ENCODE measurements at regions not wholly inside any gene's neighbourhood (a gene's known extent, or its start where the extent isn't known, plus 50 kb on each side); places are given as distances from the start of the nearest gene placed in this dataset.

DNA sequence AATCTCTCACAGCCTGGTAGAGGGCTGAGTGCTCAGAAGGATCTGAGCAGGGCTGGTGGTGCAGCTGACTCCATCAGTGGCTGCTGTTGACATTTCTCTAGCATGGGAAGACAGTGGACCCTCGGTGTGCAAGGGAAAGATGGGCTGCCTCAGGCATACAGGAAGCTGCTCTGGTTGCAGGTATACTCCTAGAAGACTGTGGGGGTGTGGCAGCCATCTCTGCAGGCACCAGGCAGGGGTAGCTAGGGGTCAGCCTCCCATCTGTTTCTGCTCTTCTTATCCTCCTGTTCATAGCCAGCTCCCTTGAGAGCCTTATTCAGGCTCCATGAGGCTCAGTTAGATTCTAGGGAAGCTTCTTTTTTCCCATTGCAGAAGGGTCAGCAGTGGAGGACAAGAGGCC, 475.5 kb downstream of the TSHZ3 start:
- DNase-seq (ENCODE audit: extremely low spot score): no peak
- H3K36me3 ChIP-seq (ENCODE audit: insufficient read depth): no peaks in the 10 kb centered on the region
- WGBS: 82% methylated on average over 1 of the region's 1 CpG
- no peak overlapping the region for H3K4me3 ChIP-seq (ENCODE audit: low read depth, low read length)
- H3K27ac ChIP-seq (ENCODE audit: low read depth): no peak overlapping the region
- H3K4me1 ChIP-seq (ENCODE audit: insufficient read depth): no peaks in the 10 kb centered on the region

DNA sequence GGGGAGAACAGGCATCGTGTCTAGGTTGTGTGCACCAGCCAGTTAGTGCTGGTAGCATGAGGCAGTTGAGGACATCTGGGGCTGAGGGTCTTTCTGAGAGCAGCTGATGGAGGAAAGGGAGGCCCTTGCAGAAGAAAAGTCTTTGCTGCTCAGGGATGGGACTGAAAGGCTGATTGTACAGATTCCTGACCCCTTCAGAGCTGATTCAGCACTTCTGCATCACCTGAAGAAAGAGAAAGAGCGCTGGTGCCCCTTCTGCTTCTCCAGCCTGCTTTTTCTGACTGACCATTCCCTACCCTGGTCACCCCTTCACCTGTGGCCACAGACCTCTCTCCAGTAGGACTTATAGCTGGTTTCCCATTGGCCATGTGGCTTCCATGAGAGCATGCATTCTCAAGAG, 476.2 kb downstream of the TSHZ3 start:
- 89% methylated on average over 2 of the region's 2 CpGs for WGBS
- Histone ChIP-seq H3K4me1 (ENCODE audit: insufficient read depth) (no peaks in the 10 kb centered on the region), H3K27ac (ENCODE audit: low read depth) (no peak overlapping the region), H3K4me3 (ENCODE audit: low read depth, low read length) (no peak overlapping the region), H3K36me3 (ENCODE audit: insufficient read depth) (no peaks in the 10 kb centered on the region)
- no peak for DNase-seq (ENCODE audit: extremely low spot score)

DNA sequence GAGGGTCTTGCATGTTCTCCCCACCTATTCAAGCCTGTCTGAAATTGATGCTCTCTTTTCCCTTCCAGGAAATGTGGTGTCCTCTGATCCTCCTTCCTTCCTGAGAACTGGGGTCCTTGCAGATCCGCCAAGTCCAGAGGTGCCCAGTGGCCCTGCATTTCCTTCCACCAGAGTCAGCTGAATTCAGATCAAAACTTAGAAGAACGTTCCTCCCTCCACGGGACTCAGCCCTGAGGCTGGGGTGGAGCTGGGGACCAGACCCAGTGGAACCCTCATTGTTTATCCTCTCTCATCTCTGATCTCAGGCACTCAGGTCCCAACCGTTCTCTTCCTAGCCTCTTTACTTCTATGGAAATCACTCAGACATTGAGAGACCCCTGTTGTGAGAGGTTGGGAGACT, 477.3 kb downstream of the TSHZ3 start:
- H3K4me1 ChIP-seq (ENCODE audit: insufficient read depth): no peaks in the 10 kb centered on the region
- 81% methylated on average over 4 of the region's 4 CpGs for WGBS
- DNase-seq (ENCODE audit: extremely low spot score): no peak
- H3K4me3 ChIP-seq (ENCODE audit: low read depth, low read length): no peak overlapping the region
- H3K27ac ChIP-seq (ENCODE audit: low read depth): no peak overlapping the region
- H3K36me3 ChIP-seq (ENCODE audit: insufficient read depth): no peaks in the 10 kb centered on the region

DNA sequence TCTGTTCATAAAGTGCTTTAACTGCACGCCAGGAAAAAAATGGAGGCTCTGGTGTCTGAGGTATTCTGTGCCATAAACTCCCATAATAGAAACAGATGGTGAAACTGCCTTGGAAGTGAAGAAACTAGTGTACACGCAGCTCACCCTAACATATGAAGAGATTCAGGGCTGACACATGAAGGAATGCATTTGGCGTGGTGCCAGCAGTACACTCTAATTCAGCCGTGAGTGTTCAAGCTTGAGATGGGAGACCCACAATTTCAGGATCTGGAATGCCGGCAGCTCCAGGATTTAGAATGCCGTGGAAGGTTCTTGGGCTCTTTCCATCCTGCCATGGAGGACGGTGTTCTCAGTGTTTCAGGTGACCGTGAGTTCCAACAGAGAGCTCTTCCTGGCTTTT, 478.4 kb downstream of the TSHZ3 start:
- Histone ChIP-seq H3K4me3 (ENCODE audit: low read depth, low read length) (no peak overlapping the region), H3K27ac (ENCODE audit: low read depth) (no peak overlapping the region), H3K36me3 (ENCODE audit: insufficient read depth) (no peaks in the 10 kb centered on the region), H3K4me1 (ENCODE audit: insufficient read depth) (no peaks in the 10 kb centered on the region)
- peak; percentile 43 for DNase-seq (ENCODE audit: extremely low spot score)
- WGBS: 37% methylated on average over 8 of the region's 8 CpGs

DNA sequence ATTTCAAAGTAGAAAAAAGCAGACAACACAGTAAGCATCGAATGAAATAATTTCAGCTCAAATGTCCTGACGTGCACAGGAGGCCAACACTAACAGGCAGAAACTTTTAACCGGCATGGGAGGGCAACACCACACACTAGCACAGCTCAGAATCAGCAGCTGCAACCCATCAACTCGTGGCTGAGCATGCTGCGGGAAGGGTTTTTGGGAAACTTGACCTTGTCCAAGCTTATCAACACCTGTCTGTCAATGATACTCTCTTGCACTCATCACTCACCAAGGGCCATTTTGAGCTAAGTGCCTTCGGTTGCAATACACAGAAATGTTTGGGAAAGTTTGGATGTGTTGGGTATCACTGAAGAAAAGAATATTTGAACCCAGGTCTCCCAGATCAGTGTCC, 483.7 kb downstream of the TSHZ3 start:
- Histone ChIP-seq H3K36me3 (ENCODE audit: insufficient read depth) (no peaks in the 10 kb centered on the region), H3K4me1 (ENCODE audit: insufficient read depth) (no peaks in the 10 kb centered on the region), H3K27ac (ENCODE audit: low read depth) (no peak overlapping the region), H3K4me3 (ENCODE audit: low read depth, low read length) (no peak overlapping the region)
- no peak for DNase-seq (ENCODE audit: extremely low spot score)
- 49% methylated on average over 6 of the region's 6 CpGs for WGBS

DNA sequence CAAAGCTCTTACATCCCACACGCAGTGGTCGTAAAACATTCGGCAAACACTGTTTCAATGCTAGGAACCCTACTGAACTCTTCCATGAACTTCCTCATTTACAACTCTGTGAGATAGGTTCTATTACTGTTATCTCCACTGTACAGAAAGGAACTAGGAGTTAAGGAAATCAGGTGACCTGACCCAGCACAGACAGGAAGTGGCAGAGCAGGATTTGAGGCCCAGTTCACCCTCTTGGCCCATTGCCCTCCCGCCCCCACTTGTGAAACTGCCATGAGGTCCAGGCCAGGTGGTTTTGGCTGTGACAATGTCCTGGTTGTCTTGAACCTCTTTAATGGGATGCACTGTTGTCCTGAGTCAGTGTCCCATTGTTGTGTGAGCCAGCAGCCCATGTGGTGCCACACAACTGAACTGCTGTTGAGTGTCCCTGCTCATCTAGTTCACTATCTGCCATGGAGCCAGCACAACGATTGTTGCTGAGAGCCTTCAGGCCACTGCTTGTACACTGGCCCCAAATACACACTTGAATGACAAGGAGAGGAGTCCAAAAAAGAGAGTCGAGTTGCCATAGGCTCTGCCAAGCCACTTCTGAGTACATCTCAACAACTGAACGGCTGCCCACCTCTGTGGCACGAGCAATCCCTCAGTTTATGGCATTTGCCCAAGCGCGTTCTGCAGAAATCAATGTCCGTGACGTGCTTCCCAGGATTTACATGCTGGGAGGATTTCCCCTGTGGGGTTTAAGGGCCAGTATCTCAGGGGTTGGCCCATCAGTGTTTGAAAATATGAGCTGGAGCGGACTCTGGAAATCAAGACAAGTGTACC, 484.6 kb downstream of the TSHZ3 start:
- Histone ChIP-seq H3K4me1 (ENCODE audit: insufficient read depth) (no peaks in the 10 kb centered on the region), H3K36me3 (ENCODE audit: insufficient read depth) (no peaks in the 10 kb centered on the region), H3K27ac (ENCODE audit: low read depth) (no peak overlapping the region), H3K4me3 (ENCODE audit: low read depth, low read length) (no peak overlapping the region)
- DNase-seq (ENCODE audit: extremely low spot score): no peak
- 82% methylated on average over 13 of the region's 13 CpGs for WGBS

DNA sequence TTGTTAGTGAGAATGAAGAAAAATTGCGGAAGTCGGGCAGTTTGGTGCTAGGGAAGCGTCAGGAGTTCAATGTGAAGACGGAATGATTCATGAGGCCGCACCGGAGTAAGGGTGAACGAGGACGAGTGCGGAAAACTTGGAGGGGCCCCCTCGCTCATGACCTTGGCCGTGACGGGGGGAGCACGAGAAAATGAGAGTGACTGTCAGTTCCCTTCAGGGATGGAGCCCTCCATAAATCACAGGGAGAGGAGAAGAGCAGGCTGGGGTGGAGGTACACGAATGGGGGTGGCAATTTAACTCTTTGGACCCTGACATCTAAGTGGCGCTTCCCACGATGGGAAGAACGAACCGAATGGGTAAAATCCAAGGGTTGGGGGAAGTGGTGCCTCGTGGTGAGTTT, 486.4 kb downstream of the TSHZ3 start:
- H3K4me1 ChIP-seq (ENCODE audit: insufficient read depth): no peaks in the 10 kb centered on the region
- 87% methylated on average over 19 of the region's 19 CpGs for WGBS
- DNase-seq (ENCODE audit: extremely low spot score): no peak
- H3K36me3 ChIP-seq (ENCODE audit: insufficient read depth): no peaks in the 10 kb centered on the region
- H3K27ac ChIP-seq (ENCODE audit: low read depth): no peak overlapping the region
- no peak overlapping the region for H3K4me3 ChIP-seq (ENCODE audit: low read depth, low read length)

DNA sequence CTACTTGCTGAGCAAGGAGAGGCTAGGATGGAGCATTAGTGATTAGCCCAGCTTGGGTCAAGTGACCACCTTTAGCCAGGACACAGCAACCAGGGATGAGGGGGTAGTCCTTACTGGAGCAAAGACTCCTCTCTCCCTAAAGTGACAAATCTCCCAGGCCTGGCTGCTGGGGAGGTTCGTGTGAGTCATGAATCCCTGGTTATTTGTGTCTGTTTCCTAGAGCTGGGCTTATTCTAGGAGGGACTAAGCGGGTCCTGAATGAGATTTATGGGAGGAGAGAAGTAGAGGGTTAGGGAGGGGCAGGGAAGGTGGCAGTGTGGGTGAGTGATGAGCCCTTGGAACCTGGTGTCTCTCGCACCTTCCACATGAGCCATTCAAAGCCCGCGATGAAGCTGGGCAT, 487.3 kb downstream of the TSHZ3 start:
- WGBS: 81% methylated on average over 5 of the region's 5 CpGs
- H3K36me3 ChIP-seq (ENCODE audit: insufficient read depth): no peaks in the 10 kb centered on the region
- no peak overlapping the region for H3K4me3 ChIP-seq (ENCODE audit: low read depth, low read length)
- H3K4me1 ChIP-seq (ENCODE audit: insufficient read depth): no peaks in the 10 kb centered on the region
- H3K27ac ChIP-seq (ENCODE audit: low read depth): no peak overlapping the region
- DNase-seq (ENCODE audit: extremely low spot score): no peak

DNA sequence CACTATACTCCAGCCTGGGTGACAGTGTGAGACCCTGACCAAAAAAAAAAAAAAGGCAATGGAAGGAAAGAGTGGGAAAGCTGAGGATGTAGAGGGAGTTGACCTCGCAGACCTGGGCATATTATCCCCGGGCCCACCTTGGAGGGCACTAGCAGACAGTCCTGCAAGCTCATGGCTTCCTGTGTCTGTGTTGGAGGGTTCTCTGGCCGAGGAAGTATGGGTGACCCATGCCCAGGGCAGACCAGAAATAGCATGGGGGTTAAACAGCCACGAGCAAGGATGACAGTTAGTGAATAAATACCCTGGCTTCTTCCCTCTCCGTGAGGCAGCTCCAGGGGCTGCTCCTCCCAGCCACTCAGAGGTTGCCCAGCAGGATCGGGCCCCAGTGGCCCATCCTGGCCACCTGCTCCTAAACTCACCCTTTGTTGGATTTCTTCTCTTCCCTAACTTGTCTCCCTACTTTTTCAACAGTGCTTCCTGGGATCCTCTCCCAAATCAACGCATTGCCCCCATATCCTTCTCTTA, 485.8 kb downstream of the ZNF536 start:
- no peaks in the 10 kb centered on the region for H3K4me1 ChIP-seq (ENCODE audit: insufficient read depth)
- H3K27ac ChIP-seq (ENCODE audit: low read depth): no peak overlapping the region
- DNase-seq (ENCODE audit: extremely low spot score): no peak
- H3K36me3 ChIP-seq (ENCODE audit: insufficient read depth): no peaks in the 10 kb centered on the region
- no peak overlapping the region for H3K4me3 ChIP-seq (ENCODE audit: low read depth, low read length)
- 82% methylated on average over 7 of the region's 7 CpGs for WGBS

DNA sequence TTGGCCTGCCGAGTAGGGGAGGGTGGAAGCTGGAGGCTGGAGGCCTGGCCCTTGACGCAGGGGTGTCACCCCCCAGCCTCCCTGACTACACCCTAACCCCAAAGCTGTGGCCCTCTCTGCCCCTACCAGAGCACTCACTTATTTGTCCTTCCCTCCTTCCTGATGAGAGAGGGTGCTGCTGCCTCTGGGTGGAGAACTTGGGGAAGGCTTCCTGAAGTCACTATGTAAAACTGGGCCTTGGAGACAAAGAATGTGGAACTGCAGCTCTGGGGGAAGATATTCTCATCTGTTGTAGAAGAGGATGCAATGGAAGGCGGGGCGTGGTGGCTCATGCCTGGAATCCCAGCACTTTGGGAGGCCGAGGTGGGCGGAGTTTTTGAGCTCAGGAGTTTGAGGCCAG, 485.2 kb downstream of the ZNF536 start:
- no peaks in the 10 kb centered on the region for H3K4me1 ChIP-seq (ENCODE audit: insufficient read depth)
- no peaks in the 10 kb centered on the region for H3K36me3 ChIP-seq (ENCODE audit: insufficient read depth)
- WGBS: 86% methylated on average over 6 of the region's 6 CpGs
- DNase-seq (ENCODE audit: extremely low spot score): no peak
- no peak overlapping the region for H3K27ac ChIP-seq (ENCODE audit: low read depth)
- H3K4me3 ChIP-seq (ENCODE audit: low read depth, low read length): no peak overlapping the region

DNA sequence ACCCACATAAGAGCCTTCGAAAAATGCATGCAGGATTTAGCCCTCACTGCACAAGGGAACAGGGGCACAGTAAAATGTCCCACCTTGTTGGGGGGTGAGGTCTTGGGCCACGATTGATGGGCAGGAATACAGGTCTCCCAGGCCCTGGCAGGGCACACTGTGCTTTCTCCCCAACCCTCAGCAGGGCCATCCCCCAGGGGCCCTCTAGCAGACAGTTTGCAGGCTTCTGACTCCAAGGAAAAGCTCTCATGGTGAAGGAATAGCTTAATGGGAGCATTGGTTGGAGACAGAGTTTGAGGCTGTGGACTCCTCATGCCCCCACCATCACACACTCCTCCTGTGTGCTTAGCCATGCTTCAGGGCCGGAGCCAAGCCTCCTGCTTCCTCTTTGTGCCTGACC, 484.6 kb downstream of the ZNF536 start:
- no peak for DNase-seq (ENCODE audit: extremely low spot score)
- 88% methylated on average over 3 of the region's 3 CpGs for WGBS
- Histone ChIP-seq H3K36me3 (ENCODE audit: insufficient read depth) (no peaks in the 10 kb centered on the region), H3K27ac (ENCODE audit: low read depth) (no peak overlapping the region), H3K4me1 (ENCODE audit: insufficient read depth) (no peaks in the 10 kb centered on the region), H3K4me3 (ENCODE audit: low read depth, low read length) (no peak overlapping the region)

DNA sequence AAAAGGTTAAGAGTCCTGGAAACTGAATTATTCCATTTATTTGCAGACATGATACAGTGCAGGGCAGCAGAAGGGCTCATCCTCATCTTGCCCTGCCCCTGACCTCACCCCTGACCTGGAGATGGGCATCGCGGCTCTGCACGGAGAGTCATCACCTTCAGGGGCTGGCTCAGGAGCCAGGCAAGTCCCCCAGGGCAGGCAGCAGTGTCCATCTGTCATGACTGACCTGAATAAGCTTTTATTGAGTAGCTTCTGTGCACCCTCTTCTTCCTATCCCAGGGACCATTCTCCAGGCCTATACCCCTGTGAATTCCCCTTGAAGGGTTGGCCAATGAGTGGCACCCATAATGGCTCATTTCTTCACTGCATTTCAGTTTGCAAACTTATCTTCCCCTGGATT, 484.2 kb downstream of the ZNF536 start:
- Histone ChIP-seq H3K36me3 (ENCODE audit: insufficient read depth) (no peaks in the 10 kb centered on the region), H3K4me3 (ENCODE audit: low read depth, low read length) (no peak overlapping the region), H3K27ac (ENCODE audit: low read depth) (no peak overlapping the region), H3K4me1 (ENCODE audit: insufficient read depth) (no peaks in the 10 kb centered on the region)
- DNase-seq (ENCODE audit: extremely low spot score): no peak
- WGBS: 88% methylated on average over 3 of the region's 3 CpGs

DNA sequence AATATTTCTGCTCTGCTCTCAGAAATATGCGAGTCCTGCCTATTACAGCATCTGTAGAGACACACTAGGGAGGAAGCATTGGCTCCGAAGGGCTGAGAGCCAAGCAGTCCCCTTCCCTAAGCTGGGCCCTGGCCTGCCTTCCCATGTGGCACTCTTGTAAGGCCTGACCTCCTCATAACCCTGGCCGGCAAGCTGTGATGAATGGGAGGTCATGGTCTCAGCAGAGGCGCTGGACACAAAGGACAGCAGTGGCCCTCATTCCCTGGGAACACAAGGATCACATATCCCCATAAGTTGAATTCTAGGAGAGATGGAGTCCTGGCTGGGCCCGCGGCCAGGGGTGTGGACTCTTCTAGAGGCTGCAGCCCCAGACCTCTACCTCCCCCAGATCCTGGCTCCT, 483.3 kb downstream of the ZNF536 start:
- no peaks in the 10 kb centered on the region for H3K4me1 ChIP-seq (ENCODE audit: insufficient read depth)
- no peak overlapping the region for H3K27ac ChIP-seq (ENCODE audit: low read depth)
- no peak for DNase-seq (ENCODE audit: extremely low spot score)
- no peak overlapping the region for H3K4me3 ChIP-seq (ENCODE audit: low read depth, low read length)
- no peaks in the 10 kb centered on the region for H3K36me3 ChIP-seq (ENCODE audit: insufficient read depth)
- WGBS: 70% methylated on average over 6 of the region's 6 CpGs

DNA sequence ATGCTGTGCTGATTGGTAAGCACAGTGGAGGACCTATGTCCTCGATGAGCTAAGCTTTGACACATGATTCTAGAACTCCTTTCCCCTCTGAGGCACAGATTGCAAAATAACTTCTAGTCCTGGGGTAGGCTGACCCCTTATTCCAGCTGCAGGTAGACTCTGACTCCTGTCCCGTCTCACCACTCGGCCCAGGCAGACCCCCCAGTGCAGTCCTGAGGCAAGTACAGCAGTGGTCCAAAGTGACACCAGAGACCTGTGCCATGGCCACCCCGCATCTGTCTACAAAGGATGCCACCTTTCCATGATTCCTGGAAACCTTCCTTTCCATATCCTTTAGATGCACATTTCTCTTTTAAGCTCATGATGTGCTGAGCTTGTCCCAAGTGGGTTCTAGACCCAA, 482.5 kb downstream of the ZNF536 start:
- Histone ChIP-seq H3K4me3 (ENCODE audit: low read depth, low read length) (no peak overlapping the region), H3K36me3 (ENCODE audit: insufficient read depth) (no peaks in the 10 kb centered on the region), H3K27ac (ENCODE audit: low read depth) (no peak overlapping the region), H3K4me1 (ENCODE audit: insufficient read depth) (no peaks in the 10 kb centered on the region)
- WGBS: 92% methylated on average over 4 of the region's 4 CpGs
- DNase-seq (ENCODE audit: extremely low spot score): no peak

All from urinary bladder (tissue), 3 donors.